Loucy (cell line): ENCODE measurements at regions not wholly inside any gene's neighbourhood (a gene's known extent, or its start where the extent isn't known, plus 50 kb on each side); places are given as distances from the start of the nearest gene placed in this dataset.

Source experiments
- H2AFZ ChIP-seq: fragments of 200-600 bp; sonication (generic); 2 replicates; pipeline ENCODE4 v1.6.0; 2016; ENCODE audit warnings: antibody characterized with exemption, mild to moderate bottlenecking, low read length, moderate library complexity
- H3F3A ChIP-seq: fragments of 200-600 bp; 2 replicates; pipeline ENCODE4 v1.6.0; 2016; ENCODE audit warnings: antibody characterized with exemption, low read depth, mild to moderate bottlenecking
- H3K27me3 ChIP-seq: fragments of 200-600 bp; sonication (generic); 2 replicates; pipeline ENCODE4 v1.6.1; 2014; ENCODE audit warnings: low read length, mild to moderate bottlenecking; ENCODE audit not compliant: insufficient read depth, poor library complexity, severe bottlenecking
- H3K36me3 ChIP-seq: fragments of 200-600 bp; sonication (generic); 2 replicates; pipeline ENCODE4 v1.6.1; 2016; ENCODE audit warnings: low read length; ENCODE audit not compliant: insufficient read depth
- H3K4me1 ChIP-seq: fragments of 200-600 bp; sonication (generic); 2 replicates; pipeline ENCODE4 v1.5.1; 2014; ENCODE audit warnings: low read length, mild to moderate bottlenecking; ENCODE audit not compliant: insufficient read depth, poor library complexity, severe bottlenecking
- H3K4me2 ChIP-seq: fragments of 200-600 bp; sonication (generic); 2 replicates; pipeline ENCODE4 v1.6.0; 2014; ENCODE audit warnings: antibody characterized with exemption, low read length, low read depth, mild to moderate bottlenecking; ENCODE audit not compliant: poor library complexity, severe bottlenecking
- H3K4me3 ChIP-seq: fragments of 200-600 bp; sonication (generic); 2 replicates; pipeline ENCODE4 v1.5.1; 2014; ENCODE audit warnings: low read length, mild to moderate bottlenecking, mixed read lengths; ENCODE audit not compliant: poor library complexity, severe bottlenecking
- H3K79me2 ChIP-seq: fragments of 200-600 bp; sonication (generic); 2 replicates; pipeline ENCODE4 v1.6.1; 2014; ENCODE audit warnings: low read length; ENCODE audit not compliant: insufficient read depth
- H3K9ac ChIP-seq: fragments of 200-600 bp; sonication (generic); 2 replicates; pipeline ENCODE4 v1.6.0; 2014; ENCODE audit warnings: mild to moderate bottlenecking, low read depth, low read length, moderate library complexity; ENCODE audit not compliant: poor library complexity, severe bottlenecking
- H3K9me2 ChIP-seq: fragments of 200-600 bp; sonication (generic); replicated peaks from 2 replicates; pipeline ENCODE4 v1.6.1; 2016; ENCODE audit warnings: low read depth, low read length, mixed read lengths
- H3K9me3 ChIP-seq: fragments of 200-600 bp; sonication (generic); 2 replicates; pipeline ENCODE4 v1.6.1; 2014; ENCODE audit warnings: mild to moderate bottlenecking, antibody characterized with exemption, low read length, low read depth; ENCODE audit not compliant: insufficient read depth
- H4K20me1 ChIP-seq: fragments of 200-600 bp; sonication (generic); 2 replicates; pipeline ENCODE4 v1.6.0; 2014; ENCODE audit warnings: antibody characterized with exemption, low read length, mild to moderate bottlenecking; ENCODE audit not compliant: insufficient read depth, poor library complexity, severe bottlenecking
- EZH2phosphoT487 ChIP-seq: fragments of 200-600 bp; IDR thresholded peaks from 2 replicates; pipeline ENCODE4 v1.6.1; 2018; ENCODE audit warnings: antibody characterized with exemption, mild to moderate bottlenecking, moderate library complexity, borderline replicate concordance
- TF ChIP-seq, protein P1 (sequence below): fragments of 200-600 bp; sonication (generic); conservative IDR thresholded peaks from 2 replicates; pipeline ENCODE4 v1.5.1; 2014; ENCODE audit warnings: mild to moderate bottlenecking, antibody characterized with exemption, low read length

DNA sequence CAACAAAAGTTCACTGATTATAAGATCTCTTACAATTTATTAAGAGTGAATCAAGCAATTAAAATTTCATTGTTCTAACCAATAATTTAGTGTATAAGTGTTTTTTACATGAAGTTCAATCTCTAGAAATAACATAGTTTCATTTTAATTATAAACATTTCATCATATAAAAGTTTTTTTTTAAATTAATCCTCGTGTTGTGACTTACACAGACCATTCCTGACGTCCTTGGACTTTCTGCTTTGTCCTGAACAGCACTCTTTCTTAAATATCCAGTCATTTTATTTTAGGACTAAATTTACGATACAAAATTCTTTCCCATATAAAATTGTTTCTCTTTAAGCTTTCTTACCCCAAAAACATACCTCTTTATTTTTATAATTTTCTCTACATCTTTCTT lies 841.7 kb upstream of the POU3F4 start:
- Histone ChIP-seq H4K20me1 (no peaks in the 10 kb centered on the region), H2AFZ (no peak overlapping the region), H3K36me3 (no peaks in the 10 kb centered on the region), H3K9ac (no peak overlapping the region), H3K4me1 (no peaks in the 10 kb centered on the region), H3K4me3 (no peak overlapping the region), H3K27me3 (no peaks in the 10 kb centered on the region), H3K4me2 (no peak overlapping the region), H3K79me2 (no peaks in the 10 kb centered on the region), H3K9me3 (no peaks in the 10 kb centered on the region), H3F3A (no peaks in the 10 kb centered on the region), H3K9me2 (no peaks in the 10 kb centered on the region)
- TF ChIP-seq, protein P1, sequence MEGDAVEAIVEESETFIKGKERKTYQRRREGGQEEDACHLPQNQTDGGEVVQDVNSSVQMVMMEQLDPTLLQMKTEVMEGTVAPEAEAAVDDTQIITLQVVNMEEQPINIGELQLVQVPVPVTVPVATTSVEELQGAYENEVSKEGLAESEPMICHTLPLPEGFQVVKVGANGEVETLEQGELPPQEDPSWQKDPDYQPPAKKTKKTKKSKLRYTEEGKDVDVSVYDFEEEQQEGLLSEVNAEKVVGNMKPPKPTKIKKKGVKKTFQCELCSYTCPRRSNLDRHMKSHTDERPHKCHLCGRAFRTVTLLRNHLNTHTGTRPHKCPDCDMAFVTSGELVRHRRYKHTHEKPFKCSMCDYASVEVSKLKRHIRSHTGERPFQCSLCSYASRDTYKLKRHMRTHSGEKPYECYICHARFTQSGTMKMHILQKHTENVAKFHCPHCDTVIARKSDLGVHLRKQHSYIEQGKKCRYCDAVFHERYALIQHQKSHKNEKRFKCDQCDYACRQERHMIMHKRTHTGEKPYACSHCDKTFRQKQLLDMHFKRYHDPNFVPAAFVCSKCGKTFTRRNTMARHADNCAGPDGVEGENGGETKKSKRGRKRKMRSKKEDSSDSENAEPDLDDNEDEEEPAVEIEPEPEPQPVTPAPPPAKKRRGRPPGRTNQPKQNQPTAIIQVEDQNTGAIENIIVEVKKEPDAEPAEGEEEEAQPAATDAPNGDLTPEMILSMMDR = no peak
- no peak for TF ChIP-seq EZH2phosphoT487

DNA sequence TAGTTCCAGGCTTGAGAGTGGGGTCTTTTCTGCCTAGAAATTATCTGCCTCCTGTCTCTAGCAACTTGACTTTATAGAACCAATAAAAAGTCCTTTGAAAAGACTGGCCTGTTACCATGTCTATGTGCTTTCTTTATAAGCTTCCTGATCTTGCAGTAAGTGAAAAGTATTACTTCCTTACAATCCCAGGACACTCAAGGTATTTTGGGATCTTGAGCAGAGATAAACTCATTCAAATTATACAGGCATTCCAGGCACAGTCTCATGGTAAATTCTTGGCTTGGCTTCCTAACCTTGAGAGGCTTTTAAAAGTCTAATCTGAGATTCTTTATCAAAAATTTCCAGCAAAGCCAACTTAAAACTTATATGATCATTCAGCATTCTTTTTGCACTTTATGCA lies 833.0 kb upstream of the POU3F4 start:
- no peaks in the 10 kb centered on the region for H3K4me1 ChIP-seq

DNA sequence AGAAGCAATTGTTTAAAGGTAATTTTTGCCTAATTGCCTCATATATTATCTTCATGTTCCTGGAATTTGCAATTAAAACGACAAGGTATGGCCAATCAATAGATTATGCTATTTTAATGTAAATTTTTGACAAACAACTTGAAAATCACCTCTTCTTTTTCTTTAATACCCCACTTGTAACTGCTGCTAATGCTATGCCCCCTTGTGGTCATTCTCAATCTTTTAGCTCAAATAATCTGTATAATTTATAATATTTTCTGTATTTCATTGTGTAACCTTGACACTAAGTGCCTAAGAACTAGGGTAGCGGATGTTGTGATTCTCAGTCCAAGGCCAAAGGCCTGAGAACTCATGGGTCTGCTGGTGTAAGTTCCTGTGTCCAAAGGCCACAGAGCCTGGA lies 831.7 kb upstream of the POU3F4 start:
- Histone ChIP-seq H3K4me2 (no peak overlapping the region), H3K79me2 (no peaks in the 10 kb centered on the region), H3K27me3 (no peaks in the 10 kb centered on the region), H3K4me1 (no peaks in the 10 kb centered on the region), H3K9me3 (no peaks in the 10 kb centered on the region), H4K20me1 (no peaks in the 10 kb centered on the region), H3F3A (no peaks in the 10 kb centered on the region), H2AFZ (no peak overlapping the region), H3K4me3 (no peak overlapping the region), H3K36me3 (no peaks in the 10 kb centered on the region), H3K9ac (no peak overlapping the region), H3K9me2 (no peaks in the 10 kb centered on the region)
- no peak for TF ChIP-seq EZH2phosphoT487
- TF ChIP-seq, protein P1 = peak; percentile 28

More for the DNA sequence above, 833.0 kb upstream of the POU3F4 start:
- no peak overlapping the region for H3K9ac ChIP-seq
- H3F3A ChIP-seq = no peaks in the 10 kb centered on the region
- H3K27me3 ChIP-seq = no peaks in the 10 kb centered on the region
- TF ChIP-seq, protein P1 = no peak
- TF ChIP-seq EZH2phosphoT487 = no peak
- H3K36me3 ChIP-seq = no peaks in the 10 kb centered on the region
- H3K4me2 ChIP-seq = no peak overlapping the region
- H2AFZ ChIP-seq = no peak overlapping the region
- H3K9me3 ChIP-seq = no peaks in the 10 kb centered on the region
- no peaks in the 10 kb centered on the region for H3K79me2 ChIP-seq
- no peak overlapping the region for H3K4me3 ChIP-seq
- no peaks in the 10 kb centered on the region for H4K20me1 ChIP-seq
- no peaks in the 10 kb centered on the region for H3K9me2 ChIP-seq
